GM18867 (cell line): ENCODE measurements at regions not wholly inside any gene's neighbourhood (a gene's known extent, or its start where the extent isn't known, plus 50 kb on each side); places are given as distances from the start of the nearest gene placed in this dataset.

Experiments
- ATAC-seq: cut with Tn5 transposase; IDR thresholded peaks from one replicate; pipeline ENCODE4 v1.9.1; 2021; ENCODE audit warnings: mild to moderate bottlenecking, moderate library complexity; ENCODE audit not compliant: unreplicated experiment

DNA sequence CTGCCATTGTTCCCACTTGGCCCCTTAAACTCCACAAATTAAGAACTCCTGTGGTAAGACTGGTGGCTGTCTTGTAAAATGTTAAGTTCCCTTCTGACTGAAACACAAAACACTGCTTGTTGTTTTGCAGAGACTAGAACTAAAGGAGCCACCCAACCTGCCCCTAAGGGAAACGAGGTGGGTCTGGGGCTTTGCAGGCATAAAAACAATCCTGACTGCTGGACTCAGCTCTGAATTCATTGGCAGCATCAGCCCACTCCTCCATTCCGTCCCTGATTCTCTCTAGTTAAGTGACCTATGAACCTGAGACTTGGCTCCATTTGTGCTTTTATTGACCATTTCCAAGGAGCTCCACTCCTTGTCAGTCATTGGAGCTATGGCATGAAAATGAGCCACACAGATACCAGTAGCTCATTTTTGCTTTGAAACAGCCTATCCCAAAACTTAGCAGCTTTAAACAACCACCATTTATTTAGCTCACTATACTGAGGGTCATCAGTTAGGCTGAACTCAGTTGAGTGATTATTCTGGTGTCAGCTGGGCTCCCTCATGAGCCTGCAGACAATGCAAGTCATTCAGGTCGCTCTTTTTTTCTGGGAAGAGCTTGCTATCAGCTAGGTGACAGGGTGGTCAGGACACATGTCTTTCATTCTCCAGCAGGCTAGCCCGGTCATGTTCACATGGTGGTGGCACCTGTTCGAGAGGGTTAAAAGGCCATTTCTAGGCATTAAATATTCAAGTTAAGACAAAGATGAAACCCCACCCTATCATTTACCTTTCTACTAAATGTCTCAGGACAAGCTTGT lies 175.1 kb upstream of the CTNNB1 start:
- ATAC-seq: no peak

DNA sequence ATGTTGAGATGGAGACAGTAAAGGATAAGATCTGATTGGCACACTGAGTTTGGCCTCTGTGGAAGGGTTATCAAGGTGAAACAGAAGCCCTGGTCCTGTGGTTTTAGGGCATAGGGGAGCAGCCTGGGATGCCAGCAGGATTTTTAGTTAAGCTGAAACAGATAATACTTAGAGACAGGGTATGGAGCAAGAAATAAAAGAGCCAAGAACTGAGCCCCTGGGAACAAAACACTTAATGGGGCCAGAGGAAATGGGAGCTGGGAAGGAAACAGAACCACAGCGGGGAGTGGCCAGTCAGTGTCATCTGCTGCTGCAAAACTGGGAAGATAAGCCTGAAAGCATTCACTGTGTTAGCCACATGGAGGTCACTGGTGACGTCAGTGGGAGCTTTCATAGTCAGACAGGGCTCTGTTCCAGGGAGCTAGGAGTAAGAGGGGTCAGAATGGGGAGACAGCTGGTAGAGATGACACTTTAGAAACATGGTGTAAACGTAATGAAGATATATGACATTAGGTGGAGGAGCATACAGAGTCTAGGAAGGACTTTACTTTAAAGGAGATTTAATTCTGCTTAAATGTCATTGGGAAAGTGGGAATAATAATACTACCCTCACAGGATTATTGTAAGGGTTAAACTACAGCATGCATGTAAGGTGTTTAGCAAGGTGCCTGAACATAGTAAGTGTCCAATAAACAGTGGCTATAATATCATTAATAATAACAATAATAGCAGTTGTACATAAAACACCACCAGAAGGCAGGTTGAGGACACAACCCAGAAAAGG lies 172.7 kb upstream of the CTNNB1 start:
- ATAC-seq: no peak

DNA sequence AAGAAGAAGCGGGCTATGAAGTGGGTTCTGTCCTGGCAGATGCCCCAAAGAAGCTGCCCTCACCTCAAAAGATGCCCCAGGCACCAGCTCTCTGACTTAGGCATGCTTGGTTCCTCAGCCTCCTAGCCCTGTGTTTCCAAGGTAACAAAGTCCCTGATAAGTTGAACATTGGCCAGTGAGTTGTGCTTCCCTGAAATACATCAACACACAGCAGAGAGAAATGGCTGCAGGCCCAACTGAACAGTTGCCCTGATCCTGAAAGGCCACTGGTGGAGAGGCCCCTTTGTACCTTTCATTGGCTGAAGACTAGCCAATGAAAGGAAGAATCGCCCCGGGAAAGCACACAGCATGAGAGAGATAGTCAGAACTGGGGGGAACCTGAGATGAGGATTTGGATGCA lies 169.9 kb upstream of the CTNNB1 start:
- ATAC-seq: no peak

DNA sequence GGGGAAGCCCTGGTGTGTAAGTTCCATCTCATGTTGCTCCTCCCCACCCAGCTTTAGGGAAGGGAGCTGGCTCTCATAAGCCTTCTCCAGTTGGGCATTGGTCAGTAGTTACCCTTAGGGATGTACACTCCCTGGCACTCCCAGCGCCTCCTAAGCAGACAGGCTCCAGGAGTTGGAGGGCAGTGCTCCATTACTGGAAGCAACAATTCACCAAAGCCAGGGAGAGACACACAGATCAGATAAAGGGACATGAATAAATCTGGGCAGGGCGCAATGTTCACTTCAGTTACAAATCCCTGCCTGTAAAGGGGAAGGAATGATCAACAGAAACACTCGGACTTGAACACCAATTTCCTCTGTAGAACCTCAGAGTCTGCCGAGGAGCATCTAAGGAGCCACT lies 169.1 kb upstream of the CTNNB1 start:
- no peak for ATAC-seq

DNA sequence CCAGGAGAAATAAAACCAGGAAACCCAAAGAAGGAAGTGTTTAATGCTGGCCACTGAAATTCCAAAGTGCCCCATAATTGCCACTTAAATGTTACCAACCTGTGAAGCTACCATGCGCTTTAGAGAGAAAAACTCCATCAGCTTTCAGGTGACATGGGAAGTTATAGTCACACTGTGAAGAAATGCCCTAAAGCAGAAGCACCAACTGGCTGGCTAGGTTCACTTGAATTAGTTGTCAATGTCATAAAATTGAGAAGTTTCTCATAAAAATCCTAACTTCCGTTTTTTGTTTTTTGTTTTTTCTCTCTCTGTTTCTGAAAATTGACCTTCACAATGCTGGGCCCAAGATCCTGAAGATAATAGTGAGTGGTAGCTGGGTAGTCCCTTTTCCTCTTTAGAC lies 167.9 kb upstream of the CTNNB1 start:
- no peak for ATAC-seq

DNA sequence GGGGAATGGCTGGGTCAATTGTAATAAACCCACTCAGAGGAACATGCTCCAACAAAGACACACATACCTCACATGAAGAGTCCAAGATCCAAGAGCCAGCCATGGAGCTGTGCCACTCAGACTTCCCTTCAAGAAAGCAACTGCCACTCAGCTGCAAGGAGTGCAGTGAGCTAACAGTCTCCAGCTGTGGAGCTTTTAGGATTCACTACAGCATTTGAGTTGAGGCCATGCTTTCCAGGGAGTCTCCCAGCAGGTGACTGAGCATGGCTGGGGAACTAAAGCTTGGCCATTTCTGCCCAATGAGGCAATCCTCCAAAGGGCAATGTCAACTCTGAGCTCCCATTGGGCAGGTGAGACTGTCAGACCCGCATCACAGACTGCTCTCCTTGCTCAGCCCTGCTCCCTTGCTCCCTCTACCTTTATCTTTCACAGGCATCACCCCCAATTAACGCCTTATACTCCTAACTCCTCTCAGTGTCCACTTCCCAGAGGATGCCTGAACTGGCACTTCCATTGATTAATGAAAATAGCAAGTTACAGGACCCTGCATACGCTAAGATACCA lies 165.3 kb upstream of the CTNNB1 start:
- ATAC-seq: no peak

DNA sequence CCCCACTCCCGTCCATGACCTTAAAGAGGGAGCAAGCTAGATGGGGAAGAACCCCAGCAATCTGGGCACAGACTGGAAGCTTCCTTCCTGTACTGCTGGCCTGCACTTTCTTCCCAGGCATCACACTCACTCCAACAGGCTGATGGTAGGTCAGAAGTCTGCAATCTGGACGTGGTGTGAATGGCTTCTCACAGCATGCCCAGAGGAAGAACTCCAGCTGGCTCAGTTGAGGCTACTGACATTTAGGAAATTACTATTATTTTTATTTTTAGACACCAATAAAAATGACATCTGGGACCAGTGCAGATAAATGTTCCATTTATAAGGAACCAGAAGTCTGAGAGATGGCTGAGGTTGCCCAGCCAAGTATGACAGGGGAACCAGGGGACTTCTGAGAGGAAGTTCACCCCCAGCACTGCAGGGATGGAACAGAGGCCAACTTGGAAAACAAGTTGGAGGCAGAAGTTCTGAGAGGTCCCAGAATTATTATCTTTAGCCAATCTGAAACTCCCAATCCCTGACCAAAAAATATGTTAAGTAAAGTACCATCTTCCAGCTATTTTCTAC lies 163.8 kb upstream of the CTNNB1 start:
- no peak for ATAC-seq

DNA sequence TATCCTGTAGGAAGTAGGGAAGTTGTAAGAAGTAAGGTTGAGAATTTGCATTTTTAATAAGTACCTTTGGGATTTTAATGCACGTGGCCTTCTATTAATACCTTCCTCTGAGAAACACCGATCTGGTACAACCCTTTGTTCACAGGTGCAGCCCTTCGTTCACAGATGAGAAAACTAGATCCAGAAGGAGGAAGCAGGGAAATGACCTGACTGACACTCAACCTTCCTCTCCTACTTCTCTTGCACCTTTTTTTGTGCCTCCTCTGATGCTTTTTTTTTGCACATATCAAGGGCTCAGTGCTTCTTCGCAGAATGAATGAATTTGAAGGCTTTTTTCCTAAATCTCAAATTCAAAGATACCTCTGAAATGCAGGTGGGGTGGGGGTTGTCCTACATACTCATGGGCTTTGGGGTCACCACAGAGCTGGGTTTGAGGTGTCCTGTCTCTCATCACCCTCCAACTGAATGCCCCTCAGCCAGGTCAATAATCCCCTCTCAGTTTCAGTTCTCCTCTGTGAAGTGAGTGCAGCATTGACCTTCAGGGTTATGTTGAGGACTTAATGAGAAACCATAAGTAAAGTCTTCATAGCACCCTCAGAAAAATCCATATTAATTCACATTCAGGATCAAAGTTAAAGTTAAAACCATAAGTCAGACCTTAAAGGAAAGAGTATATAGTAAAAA lies 161.5 kb upstream of the CTNNB1 start:
- no peak for ATAC-seq

DNA sequence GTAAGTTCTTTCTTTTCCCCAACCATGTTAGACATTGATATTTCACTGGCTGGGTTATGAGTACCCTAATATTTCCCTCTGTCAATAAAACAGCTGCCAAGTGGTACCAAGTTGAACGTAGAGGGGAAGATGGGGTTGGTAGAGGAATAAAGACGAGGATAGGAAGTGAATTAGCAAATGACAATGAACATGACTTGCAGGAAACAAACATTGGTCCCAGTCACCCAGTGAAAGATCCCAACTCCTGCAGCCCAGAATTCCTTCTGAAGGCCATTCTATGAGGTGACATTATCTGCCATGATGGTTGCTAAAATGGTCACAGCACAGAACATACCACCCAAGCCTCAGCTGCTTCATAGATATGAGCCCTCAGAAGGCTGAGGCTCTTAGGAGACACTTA lies 159.0 kb upstream of the CTNNB1 start:
- no peak for ATAC-seq

DNA sequence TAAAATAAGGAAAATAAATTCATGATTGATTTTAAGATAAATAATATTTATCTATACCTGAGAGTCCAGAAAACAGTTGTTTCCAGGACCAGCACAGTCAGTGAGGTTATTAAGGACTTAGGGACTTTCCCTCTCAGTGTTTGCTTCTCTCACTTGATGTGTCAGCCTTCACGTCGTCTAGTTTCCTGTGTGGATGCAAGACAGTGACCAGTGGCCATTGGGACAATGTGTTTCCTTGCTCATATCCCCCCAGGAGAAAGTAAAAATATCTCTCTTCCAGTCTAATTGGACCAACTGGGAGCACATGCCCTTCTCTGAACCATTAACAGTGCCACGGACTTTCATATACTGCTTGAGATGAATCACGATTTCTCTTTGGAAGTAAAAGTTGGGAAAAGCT lies 157.8 kb upstream of the CTNNB1 start:
- ATAC-seq: no peak

DNA sequence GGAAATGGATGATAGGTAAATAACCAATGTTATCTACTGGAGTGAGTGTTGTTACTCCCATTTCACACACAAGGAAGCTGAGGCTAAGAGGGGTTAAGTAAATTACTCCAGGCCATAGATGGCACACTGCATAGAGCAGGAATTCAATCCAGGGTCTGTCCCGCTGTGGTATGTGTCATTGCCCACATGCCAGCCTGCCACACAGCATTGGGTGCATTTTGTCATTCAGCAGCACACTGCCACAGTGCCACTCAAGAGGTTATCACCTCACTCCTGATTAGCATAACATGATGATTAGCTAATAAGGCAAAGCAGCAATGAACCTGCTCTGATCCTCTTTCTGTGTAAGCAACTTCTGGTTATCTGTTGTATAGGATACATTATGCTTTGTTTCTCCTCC lies 157.4 kb upstream of the CTNNB1 start:
- no peak for ATAC-seq

DNA sequence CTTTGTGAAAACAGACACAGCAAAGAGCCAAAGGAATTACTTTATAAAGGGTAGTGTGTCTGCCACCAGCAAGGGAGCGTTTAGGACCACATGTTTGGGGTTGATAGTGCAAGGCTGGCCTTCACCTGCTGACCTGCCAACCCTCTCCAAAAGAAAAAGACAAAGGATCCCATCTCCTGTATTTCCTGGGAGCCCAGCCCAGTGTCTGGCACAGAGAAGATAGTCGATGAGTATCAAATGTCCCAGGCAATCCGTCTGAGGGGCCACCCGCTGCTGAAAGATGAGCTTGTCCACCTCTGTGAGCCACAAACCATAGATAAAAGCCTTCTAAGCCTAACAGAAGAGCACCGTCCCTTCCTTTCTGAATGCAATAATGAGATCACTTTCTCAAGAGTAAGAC lies 154.8 kb upstream of the CTNNB1 start:
- no peak for ATAC-seq

DNA sequence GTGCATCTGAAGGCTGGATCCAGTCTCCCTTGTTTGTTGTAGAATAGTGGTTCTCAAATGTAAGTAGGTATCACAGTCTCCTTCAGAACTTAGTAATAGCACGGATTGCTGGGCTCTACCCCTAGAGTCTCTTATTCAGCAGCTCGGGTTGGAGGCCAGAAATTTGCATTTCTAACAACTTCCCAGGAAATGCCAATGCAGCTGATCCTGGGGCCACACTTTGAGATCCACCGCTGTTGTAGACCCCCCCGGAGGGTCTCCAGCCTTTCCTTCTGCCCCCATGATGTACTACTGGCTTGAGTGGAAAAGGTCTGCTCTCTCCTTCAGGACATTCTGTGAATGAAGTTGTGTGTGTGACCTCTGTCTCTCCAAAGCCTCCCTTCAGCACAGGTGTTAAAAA lies 153.8 kb upstream of the CTNNB1 start:
- ATAC-seq: no peak

DNA sequence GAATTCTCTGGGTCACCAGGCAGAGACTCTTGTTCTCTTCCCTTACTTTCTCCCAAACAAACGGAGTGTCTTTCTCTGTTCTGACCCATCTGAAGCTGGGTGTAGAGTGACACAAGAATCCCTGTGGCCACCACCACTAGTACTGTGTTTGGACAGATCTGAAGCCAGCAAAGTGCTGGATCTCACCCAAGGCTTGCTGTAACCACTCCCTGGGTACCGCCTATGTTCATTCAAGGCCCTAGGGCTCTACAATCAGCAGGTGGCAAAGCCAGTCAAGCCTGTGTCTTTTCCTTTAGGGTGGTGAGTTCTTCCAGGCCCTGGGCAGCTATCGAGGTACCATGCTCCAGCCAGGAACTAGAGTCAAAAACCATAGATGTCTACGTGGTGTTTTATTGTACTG lies 149.2 kb upstream of the CTNNB1 start:
- ATAC-seq: no peak

DNA sequence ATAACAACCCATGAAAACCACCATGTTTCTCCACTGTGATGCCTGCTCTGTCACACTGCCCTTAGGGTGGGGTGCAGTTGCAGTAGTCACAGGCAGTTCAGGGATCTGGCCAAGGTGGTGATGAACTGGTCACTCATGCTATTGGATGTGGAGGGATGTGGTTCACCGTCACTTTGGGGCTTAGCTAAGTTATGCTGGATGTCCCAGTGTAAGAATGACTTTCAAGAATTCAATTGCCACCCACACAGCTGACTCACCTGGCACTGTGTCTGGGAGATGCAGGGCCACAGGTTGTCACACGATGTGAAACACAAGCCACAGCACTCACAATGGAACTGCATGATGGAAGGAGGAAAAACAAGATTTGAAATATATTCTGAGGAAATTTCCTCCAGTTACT lies 146.1 kb upstream of the CTNNB1 start:
- ATAC-seq: no peak

DNA sequence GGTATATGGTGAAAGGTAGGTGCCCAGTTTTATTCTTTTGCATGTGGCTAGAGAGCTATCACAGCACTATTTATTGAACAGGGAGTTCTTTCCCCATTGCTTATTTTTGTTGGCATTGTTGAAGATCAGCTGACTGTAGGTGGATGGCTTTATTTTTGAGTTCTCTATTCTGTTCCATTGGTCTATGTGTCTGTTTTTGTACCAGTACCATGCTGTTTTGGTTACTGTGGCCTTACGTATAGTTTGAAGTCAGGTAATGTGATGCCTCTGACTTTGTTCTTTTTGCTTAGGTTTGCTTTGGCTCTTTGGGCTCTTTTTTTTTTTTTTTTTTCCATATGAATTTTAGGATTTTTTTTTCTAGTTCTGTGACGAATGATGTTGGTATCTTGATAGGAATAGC lies 139.2 kb upstream of the CTNNB1 start:
- no peak for ATAC-seq

DNA sequence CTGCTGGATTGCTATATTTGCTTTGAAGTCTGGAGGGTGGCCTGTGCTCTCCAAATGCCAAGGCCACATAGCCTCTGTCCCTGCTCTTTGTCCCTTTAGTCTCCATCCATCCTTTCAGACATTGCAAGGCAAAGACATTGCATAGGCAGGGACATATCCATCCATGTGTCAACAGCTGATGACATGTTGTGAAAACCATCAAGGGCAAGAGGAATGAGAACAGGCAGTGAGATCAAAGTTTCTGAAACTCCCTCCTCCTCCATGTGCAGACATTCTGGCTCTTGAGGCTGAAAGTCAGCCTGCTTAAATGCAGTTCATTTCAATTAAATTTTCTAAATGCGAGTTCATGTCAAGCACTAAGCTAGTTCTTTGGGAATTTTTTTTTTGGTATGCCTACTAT lies 135.2 kb upstream of the CTNNB1 start:
- ATAC-seq: no peak

DNA sequence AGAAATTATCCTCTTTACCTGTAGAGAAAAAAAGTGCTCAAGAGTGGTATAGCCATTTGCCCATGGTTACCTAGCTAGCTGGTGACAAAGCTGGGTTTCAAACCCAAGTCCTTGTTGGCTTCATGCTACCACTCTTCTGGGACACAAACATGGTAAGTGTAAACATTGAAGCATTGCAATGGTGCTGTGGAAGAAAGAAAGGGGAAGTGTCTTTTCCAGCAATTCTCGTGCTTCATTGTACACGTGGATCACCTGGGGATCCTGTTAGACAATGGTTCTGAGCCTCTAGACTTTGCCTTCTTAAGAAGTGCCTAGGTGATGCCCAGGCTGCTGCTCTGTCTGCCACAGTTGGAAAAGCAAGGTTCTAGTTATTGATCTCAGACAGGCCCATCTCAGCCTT lies 134.8 kb upstream of the CTNNB1 start:
- no peak for ATAC-seq

DNA sequence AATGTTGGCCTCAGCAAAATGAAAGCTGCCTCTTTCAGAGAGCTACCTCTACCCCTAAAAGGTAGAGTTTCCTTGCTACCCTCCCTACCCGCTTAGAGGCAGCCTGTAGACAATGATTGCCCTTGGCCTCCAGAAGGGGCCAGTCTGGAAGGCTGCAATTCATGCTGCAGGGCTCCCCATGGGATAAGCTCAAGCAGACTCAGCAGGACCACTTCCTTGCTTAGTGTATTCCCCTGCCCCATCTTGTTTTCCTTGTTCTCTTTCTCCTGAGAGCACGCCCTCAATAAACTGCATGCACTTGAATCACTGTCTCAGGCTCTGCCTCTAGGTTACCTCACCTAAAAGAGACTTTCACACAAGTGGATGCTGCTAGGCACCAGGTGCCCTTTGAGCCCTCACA lies 134.0 kb upstream of the CTNNB1 start:
- no peak for ATAC-seq

DNA sequence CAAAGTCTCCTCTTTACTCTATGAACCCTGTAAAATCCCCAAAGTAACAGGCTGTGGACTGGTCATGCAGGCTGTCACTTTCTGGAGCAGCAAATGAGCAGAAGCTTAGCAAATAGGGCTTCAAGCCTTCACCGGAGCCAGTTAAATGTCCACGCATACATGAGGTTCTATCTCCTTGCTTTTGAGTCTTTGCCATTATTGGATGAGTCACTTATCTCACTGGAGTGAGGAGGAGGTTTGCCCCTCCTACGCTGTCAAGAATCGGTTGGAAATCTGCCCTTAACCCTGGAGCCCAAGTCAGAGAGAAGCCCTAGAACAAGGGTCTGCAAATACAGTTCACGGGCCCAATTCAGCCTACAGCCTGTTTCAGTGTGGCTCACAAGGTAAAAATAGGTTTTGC lies 126.1 kb upstream of the CTNNB1 start:
- no peak for ATAC-seq

DNA sequence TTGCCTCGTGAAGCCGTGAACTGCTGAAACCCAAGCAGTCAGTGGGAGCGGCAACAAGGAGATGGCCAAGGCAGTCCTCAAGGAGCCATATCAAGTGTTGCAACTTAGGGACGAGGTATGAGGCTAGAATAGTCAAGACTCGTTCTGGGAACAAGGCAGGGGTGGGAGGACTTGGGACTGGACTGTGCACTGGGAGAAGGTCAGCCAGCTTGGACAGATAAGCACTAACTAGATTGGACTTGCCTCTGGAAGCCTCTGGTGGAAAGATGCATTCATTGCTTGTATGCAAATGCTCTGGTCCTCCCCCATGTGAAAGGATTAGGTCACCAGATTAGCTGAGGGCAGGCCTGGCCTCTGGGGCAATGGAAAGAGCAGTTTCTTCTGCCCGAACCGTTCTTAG lies 123.3 kb upstream of the CTNNB1 start:
- no peak for ATAC-seq
